Choroid plexus epithelial cell (primary cell): ENCODE measurements at regions not wholly inside any gene's neighbourhood (a gene's known extent, or its start where the extent isn't known, plus 50 kb on each side); places are given as distances from the start of the nearest gene placed in this dataset.

Source experiments
- DNase-seq: peaks from one replicate; pipeline ENCODE4 v3.0.0-alpha.2; 2010; ENCODE audit warnings: low read depth
- H3K4me3 ChIP-seq: 2 replicates; pipeline ENCODE4 v1.5.1; 2011; ENCODE audit warnings: low read depth, mild to moderate bottlenecking, control low read depth, low read length, moderate library complexity
- TF ChIP-seq, protein P1 (sequence below): conservative IDR thresholded peaks from 2 replicates; pipeline ENCODE4 v1.5.1; 2011; ENCODE audit warnings: low read depth, mild to moderate bottlenecking, control low read depth, inconsistent platforms, low read length, moderate library complexity

DNA sequence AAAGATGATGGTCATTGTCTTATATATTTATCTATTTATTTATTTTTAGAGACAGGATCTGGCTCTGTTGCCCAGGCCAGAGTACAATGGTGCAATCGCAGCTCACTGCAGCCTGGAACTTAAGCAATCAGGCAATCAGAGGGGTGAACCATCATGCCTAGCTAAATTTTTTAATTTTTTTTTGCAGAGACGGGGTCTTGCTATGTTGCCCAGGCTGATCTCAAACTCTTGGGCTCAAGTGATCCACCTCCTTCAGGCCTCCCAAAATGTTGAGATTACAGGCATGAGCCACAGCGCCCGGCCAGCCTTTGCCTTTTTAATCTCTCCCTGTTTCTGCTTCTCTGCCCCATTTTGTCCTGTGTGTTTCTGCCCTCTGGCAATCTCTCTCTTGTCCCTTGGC is 102.2 kb downstream of the NCR2 start:
- H3K4me3 ChIP-seq, result no peak overlapping the region
- DNase-seq, result no peak
- TF ChIP-seq, protein P1, sequence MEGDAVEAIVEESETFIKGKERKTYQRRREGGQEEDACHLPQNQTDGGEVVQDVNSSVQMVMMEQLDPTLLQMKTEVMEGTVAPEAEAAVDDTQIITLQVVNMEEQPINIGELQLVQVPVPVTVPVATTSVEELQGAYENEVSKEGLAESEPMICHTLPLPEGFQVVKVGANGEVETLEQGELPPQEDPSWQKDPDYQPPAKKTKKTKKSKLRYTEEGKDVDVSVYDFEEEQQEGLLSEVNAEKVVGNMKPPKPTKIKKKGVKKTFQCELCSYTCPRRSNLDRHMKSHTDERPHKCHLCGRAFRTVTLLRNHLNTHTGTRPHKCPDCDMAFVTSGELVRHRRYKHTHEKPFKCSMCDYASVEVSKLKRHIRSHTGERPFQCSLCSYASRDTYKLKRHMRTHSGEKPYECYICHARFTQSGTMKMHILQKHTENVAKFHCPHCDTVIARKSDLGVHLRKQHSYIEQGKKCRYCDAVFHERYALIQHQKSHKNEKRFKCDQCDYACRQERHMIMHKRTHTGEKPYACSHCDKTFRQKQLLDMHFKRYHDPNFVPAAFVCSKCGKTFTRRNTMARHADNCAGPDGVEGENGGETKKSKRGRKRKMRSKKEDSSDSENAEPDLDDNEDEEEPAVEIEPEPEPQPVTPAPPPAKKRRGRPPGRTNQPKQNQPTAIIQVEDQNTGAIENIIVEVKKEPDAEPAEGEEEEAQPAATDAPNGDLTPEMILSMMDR, result no peak

DNA sequence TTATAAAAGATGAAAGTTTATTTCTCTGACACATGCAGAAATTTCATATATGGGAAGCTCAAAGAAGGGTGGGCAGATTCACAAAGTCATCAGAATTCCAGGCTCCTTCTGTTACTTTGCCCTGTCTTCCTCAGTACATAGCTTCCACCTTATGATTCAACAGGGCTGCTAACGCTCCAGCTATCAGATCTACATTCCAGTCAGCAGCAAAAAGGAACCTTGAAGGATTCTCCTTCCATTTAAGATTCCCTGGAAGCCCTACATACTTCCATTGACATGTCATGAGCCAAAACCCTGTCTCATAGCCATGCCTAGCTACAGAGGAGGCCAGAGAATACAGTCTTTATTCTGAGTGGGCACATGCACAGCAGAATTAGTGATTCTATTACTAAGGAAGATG is 103.3 kb downstream of the NCR2 start:
- DNase-seq, result no peak
- TF ChIP-seq, protein P1, result no peak

DNA sequence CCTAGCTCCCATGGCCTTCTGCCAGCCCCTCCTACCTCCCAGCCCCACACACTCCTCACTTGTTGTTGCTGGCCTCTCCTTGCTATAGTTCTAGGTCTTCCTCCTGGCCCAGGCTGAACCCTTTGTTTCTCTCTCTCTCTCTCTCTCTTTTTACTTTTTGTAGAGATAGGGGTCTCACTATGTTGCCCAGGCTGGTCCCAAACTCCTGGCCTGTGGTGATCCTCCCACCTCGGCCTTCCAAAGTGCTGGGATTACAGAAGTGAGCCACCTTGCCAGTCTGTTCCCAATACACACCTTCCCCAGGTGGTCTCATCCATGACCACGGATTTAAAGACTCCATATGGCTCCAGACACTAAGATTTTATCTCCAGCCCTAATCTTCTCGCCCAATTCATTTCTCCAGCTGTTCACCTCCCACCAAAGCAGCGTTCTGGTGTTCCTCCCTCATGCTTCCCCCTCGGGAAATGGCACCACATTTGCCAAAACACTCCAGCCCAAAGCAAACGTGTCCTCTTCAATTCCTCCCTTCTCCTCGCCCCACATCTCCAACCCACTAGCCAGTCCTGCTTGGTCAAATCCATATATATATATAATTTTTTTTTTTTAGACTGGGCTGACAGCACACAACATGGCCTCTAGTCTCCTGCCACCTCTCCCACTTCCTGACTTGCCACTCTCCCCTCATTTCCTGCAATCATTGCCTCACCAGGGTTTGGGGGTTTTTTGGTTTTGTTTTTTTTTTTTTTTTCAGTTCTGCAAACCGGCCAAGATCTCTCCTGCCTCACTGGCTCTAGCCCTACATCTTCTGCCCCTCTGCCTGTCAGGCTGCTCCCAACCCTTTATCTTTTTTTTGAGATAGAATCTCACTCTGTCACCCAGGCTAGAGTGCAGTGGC is 104.4 kb downstream of the NCR2 start:
- TF ChIP-seq, protein P1, result no peak
- no peak for DNase-seq
- no peak overlapping the region for H3K4me3 ChIP-seq

More for the DNA sequence above, 103.3 kb downstream of the NCR2 start:
- no peak overlapping the region for H3K4me3 ChIP-seq

DNA sequence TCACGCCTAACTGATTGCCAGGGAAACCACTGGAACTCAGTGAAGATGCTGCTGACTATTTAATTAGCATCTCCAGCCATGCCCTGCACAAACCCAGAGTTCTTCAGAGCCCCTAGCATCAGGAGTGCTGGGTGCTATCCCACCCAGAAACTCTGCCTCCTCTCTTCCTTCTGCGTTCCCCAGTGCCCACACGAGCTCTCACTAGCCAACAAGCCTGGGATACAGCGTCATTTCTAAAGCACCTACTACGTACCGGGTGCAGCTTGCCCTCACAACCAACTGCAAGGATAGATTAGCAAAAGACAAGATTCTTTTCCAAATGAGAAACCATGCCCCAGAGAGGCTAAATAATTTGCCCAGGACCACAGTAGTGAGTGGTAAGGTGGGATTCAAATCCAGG is 105.2 kb upstream of the FOXP4 start:
- no peak for DNase-seq
- H3K4me3 ChIP-seq, result no peak overlapping the region
- TF ChIP-seq, protein P1, result no peak

DNA sequence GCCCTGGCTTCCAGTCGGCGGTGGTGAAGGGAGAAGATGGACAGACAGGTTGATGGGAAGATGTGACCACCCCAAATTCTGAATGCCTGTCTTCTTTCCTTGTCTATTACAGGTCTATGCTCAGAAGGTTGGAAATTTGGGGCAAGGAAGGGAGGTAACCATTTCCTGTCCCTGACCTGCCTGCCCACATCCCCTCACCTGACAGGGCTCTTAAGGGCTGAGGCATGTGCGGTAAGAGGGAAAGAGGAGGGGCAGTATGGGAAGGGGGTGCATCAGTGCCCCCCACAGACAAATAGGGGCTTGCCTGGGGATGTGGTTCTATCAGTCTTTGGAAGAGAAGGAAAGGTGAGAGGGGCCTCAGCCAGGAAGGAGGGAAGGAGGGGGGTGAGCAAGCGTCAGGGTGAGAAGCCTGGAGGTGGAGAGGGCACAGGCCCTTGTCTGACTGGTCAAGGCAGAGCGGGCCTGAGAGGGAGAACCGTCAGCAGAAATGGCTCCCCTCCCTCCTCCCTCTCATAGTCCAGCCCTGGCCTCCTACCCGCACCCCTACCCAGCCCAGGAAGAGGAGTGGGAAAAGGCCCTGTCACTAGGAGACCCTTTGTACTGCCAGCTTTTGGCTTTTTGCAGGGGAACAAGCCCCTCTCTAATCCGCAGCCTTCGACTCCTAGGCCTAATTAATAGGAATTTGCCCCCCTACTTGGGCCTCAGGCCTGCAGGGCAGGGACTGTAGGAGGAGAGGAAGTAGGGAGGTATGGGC is 104.4 kb upstream of the FOXP4 start:
- TF ChIP-seq, protein P1, result no peak
- no peak for DNase-seq
- H3K4me3 ChIP-seq, result no peak overlapping the region

DNA sequence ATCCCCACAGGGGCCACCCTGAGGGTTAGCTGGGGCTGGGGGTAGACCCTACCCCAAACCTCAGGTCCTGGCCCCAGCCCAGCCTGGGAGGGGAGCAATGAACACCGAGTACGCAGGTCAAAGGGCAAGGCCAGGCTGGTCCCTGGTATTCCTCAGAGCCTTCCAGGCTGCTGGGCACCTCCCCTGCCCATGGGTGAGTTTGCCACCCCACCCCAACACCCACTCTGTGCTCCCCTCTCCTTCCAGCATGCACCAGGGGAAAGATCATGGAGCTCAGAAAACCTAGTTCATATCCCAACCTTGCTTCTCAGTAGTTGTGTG is 103.9 kb upstream of the FOXP4 start:
- H3K4me3 ChIP-seq, result no peak overlapping the region
- TF ChIP-seq, protein P1, result no peak
- no peak for DNase-seq
